H9 (cell line): ENCODE measurements at regions not wholly inside any gene's neighbourhood (a gene's known extent, or its start where the extent isn't known, plus 50 kb on each side); places are given as distances from the start of the nearest gene placed in this dataset.
"Not testable (repeated sequence)": the region's sequence is repeated elsewhere in the genome, so short reads cannot be mapped to it uniquely, and the experiment has no call there.

Source experiments
- DNase-seq: peaks from one replicate; pipeline ENCODE4 v3.0.0-alpha.2; 2017
- H2AFZ ChIP-seq: one replicate; pipeline ENCODE4 v1.6.1; 2013; ENCODE audit warnings: mild to moderate bottlenecking, low read length, control low read depth, moderate library complexity
- H2AK5ac ChIP-seq: 2 replicates; pipeline ENCODE4 v1.6.1; 2013; ENCODE audit warnings: low read length, control low read depth, mixed read lengths; ENCODE audit not compliant: insufficient read length
- H2BK120ac ChIP-seq: one replicate; pipeline ENCODE4 v1.6.1; 2013; ENCODE audit warnings: low read depth, mild to moderate bottlenecking, low read length, control low read depth, inconsistent platforms; ENCODE audit not compliant: poor library complexity, severe bottlenecking
- H2BK12ac ChIP-seq: 2 replicates; pipeline ENCODE4 v1.6.1; 2013; ENCODE audit warnings: low read length, control low read depth, mixed read lengths, low read depth; ENCODE audit not compliant: insufficient read length
- H2BK15ac ChIP-seq: 2 replicates; pipeline ENCODE4 v1.6.1; 2013; ENCODE audit warnings: low read depth, low read length, control low read depth
- H2BK20ac ChIP-seq: one replicate; pipeline ENCODE4 v1.6.1; 2013; ENCODE audit warnings: low read depth, mild to moderate bottlenecking, low read length, control low read depth, inconsistent platforms; ENCODE audit not compliant: poor library complexity, severe bottlenecking
- H2BK5ac ChIP-seq: 2 replicates; pipeline ENCODE4 v1.6.1; 2013; ENCODE audit warnings: low read length, control low read depth, mixed read lengths; ENCODE audit not compliant: insufficient read length
- H3K14ac ChIP-seq: 2 replicates; pipeline ENCODE4 v1.6.1; 2013; ENCODE audit warnings: low read length, control low read depth; ENCODE audit not compliant: insufficient read depth
- H3K18ac ChIP-seq: 2 replicates; pipeline ENCODE4 v1.6.1; 2013; ENCODE audit warnings: low read depth, mild to moderate bottlenecking, mixed read lengths, low read length, control low read depth; ENCODE audit not compliant: insufficient read length
- H3K23ac ChIP-seq: 2 replicates; pipeline ENCODE4 v1.6.1; 2013; ENCODE audit warnings: low read length, control low read depth, mixed read lengths, low read depth; ENCODE audit not compliant: insufficient read length
- H3K23me2 ChIP-seq: 2 replicates; pipeline ENCODE4 v1.6.1; 2013; ENCODE audit warnings: low read depth, mild to moderate bottlenecking, mixed read lengths, low read length, control low read depth; ENCODE audit not compliant: insufficient read length, poor library complexity, severe bottlenecking
- H3K27ac ChIP-seq: 2 replicates; pipeline ENCODE4 v1.5.1; 2013; ENCODE audit warnings: low read length, control low read depth, mixed read lengths, low read depth; ENCODE audit not compliant: insufficient read length
- H3K27me3 ChIP-seq: 2 replicates; pipeline ENCODE4 v1.6.1; 2013; ENCODE audit warnings: low read length, control low read depth, inconsistent platforms; ENCODE audit not compliant: insufficient read depth
- H3K4ac ChIP-seq: 2 replicates; pipeline ENCODE4 v1.6.1; 2013; ENCODE audit warnings: low read depth, mild to moderate bottlenecking, control low read depth, inconsistent platforms, low read length, moderate library complexity
- H3K4me1 ChIP-seq: 2 replicates; pipeline ENCODE4 v1.6.1; 2013; ENCODE audit warnings: low read length, control low read depth, inconsistent platforms; ENCODE audit not compliant: insufficient read depth
- H3K4me2 ChIP-seq: 2 replicates; pipeline ENCODE4 v1.6.1; 2013; ENCODE audit warnings: low read length, control low read depth, mixed read lengths; ENCODE audit not compliant: insufficient read length, insufficient read depth
- H3K56ac ChIP-seq: 2 replicates; pipeline ENCODE4 v1.6.1; 2013; ENCODE audit warnings: low read depth, mild to moderate bottlenecking, mixed read lengths, low read length, control low read depth; ENCODE audit not compliant: insufficient read length
- H3K79me1 ChIP-seq: 2 replicates; pipeline ENCODE4 v1.6.1; 2013; ENCODE audit warnings: low read depth, mild to moderate bottlenecking, moderate library complexity, low read length, control low read depth, inconsistent platforms; ENCODE audit not compliant: insufficient read depth, poor library complexity, severe bottlenecking
- H3K79me2 ChIP-seq: 2 replicates; pipeline ENCODE4 v1.6.1; 2013; ENCODE audit warnings: low read length, control low read depth, inconsistent platforms; ENCODE audit not compliant: insufficient read depth
- H3K9ac ChIP-seq: 2 replicates; pipeline ENCODE4 v1.6.1; 2013; ENCODE audit warnings: low read length, control low read depth, mixed read lengths; ENCODE audit not compliant: insufficient read length; ENCODE audit errors: extremely low read depth
- H3K9me3 ChIP-seq: one replicate; pipeline ENCODE4 v1.6.1; 2013; ENCODE audit warnings: low read depth, low read length, inconsistent platforms; ENCODE audit not compliant: control insufficient read depth
- H3T11ph ChIP-seq: one replicate; pipeline ENCODE4 v1.6.1; 2013; ENCODE audit warnings: mild to moderate bottlenecking, low read length, control low read depth, inconsistent platforms
- H4K20me1 ChIP-seq: one replicate; pipeline ENCODE4 v1.6.1; 2013; ENCODE audit not compliant: control insufficient read depth, insufficient read length, insufficient read depth
- H4K5ac ChIP-seq: 2 replicates; pipeline ENCODE4 v1.6.1; 2013; ENCODE audit warnings: low read depth, mild to moderate bottlenecking, mixed read lengths, low read length, control low read depth; ENCODE audit not compliant: insufficient read length
- H4K8ac ChIP-seq: replicated peaks from 2 replicates; pipeline ENCODE4 v1.6.1; 2013; ENCODE audit warnings: low read length, control low read depth, mixed read lengths, low read depth; ENCODE audit not compliant: insufficient read length
- H4K91ac ChIP-seq: 2 replicates; pipeline ENCODE4 v1.6.1; 2013; ENCODE audit warnings: low read depth, mild to moderate bottlenecking, moderate library complexity, mixed read lengths, low read length, control low read depth; ENCODE audit not compliant: insufficient read length
- H3K27ac Mint-ChIP-seq, 3 experiments: 2 replicates in 2 of 3; 3 replicates in 1 of 3; pipeline ENCODE4 v1.8.0; 2020 to 2021; ENCODE audit warnings: mixed read lengths in 3 of 3, mild to moderate bottlenecking in 1 of 3, moderate library complexity in 1 of 3
- H3K27me3 Mint-ChIP-seq: 2 replicates; pipeline ENCODE4 v1.8.0; 2021; ENCODE audit warnings: low read depth, mild to moderate bottlenecking, moderate library complexity, mixed read lengths
- H3K36me3 Mint-ChIP-seq, 3 experiments: 2 replicates in 2 of 3; 3 replicates in 1 of 3; pipeline ENCODE4 v1.8.0; 2020 to 2021; ENCODE audit warnings: low read depth in 3 of 3, mixed read lengths in 3 of 3; ENCODE audit not compliant: insufficient read depth in 1 of 3
- H3K4me1 Mint-ChIP-seq, 2 experiments: 2 replicates each; pipeline ENCODE4 v1.8.0; 2020; ENCODE audit warnings: mixed read lengths in 2 of 2
- H3K4me3 Mint-ChIP-seq, 2 experiments: 2 replicates in 1 of 2; 3 replicates in 1 of 2; pipeline ENCODE4 v1.8.0; 2020 to 2021; ENCODE audit warnings: mild to moderate bottlenecking in 2 of 2, mixed read lengths in 2 of 2, moderate library complexity in 1 of 2
- H3K9me3 Mint-ChIP-seq, 2 experiments: 2 replicates in 1 of 2; 3 replicates in 1 of 2; pipeline ENCODE4 v1.8.0; 2020; ENCODE audit warnings: mild to moderate bottlenecking in 2 of 2, mixed read lengths in 2 of 2, moderate library complexity in 1 of 2
- WGBS: extraction: QIAGEN DNeasy Blood & Tissue Kit; methylation state at CpG from one replicate; pipeline ENCODE4 v1.1.7; 2013; ENCODE audit warnings: missing lambda C conversion rate, low lambda C conversion rate, mixed read lengths; ENCODE audit not compliant: insufficient read length; ENCODE audit errors: extremely low coverage; 5-methylcytosine and 5-hydroxymethylcytosine counted together

DNA sequence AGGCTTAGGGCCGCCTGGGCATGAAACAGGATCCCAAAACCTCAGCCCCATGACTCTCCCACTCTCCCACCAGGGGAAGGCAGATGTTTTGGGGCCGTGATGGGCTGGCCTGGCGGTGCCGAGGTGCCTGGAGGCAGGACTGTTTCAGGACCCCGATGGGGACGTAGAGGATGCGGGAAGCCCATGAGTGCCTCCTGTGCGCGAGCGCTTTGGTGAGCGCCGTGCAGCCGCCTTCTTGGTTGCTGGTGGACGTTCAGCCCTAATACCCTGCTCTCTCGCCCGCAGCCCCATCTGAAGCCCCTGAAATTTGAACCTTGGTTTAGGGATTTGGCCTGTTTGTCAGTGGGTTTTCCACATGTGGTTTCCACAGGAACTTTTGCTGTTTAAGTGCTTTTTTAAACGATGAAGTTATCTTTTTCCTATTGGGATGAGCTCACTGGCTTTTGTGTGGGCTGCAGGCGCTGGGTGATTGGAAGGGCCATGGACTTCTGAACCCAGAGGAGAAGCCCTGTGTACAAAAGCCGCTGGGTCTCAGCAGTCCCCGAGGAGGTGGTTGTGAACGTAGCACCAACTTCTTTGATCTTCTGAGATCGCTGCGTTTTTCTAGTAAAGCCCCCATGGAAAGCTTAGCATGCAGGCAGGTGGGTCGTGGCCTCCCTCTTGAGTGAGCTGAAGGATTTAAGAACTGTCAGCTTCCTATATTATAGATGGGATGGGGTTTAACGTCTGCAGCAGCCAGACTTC, 145.7 kb downstream of the NPIPB11 start:
- not testable (repeated sequence) for H3K27ac ChIP-seq, H3K27me3 Mint-ChIP-seq, H4K5ac ChIP-seq, H2BK15ac ChIP-seq, H3K23ac ChIP-seq, H3K4me2 ChIP-seq, H3K23me2 ChIP-seq, H3K9ac ChIP-seq, H3K4ac ChIP-seq, H3K4me3 Mint-ChIP-seq, H4K20me1 ChIP-seq, H2AFZ ChIP-seq, H2AK5ac ChIP-seq, H3K27me3 ChIP-seq, H3K14ac ChIP-seq, H4K91ac ChIP-seq, H3K9me3 ChIP-seq, H2BK20ac ChIP-seq, H3K79me2 ChIP-seq, H3K9me3 Mint-ChIP-seq, H3K27ac Mint-ChIP-seq, H3K4me1 ChIP-seq, H3K18ac ChIP-seq, H3K79me1 ChIP-seq, H2BK12ac ChIP-seq, H3K56ac ChIP-seq, DNase-seq, H4K8ac ChIP-seq, H3T11ph ChIP-seq, H2BK120ac ChIP-seq, H3K36me3 Mint-ChIP-seq, H2BK5ac ChIP-seq
- peaks cover 0 to 14% of the 10 kb centered on the region in 2 experiments; a peak in 3 of 4 replicates for H3K4me1 Mint-ChIP-seq
- WGBS: no CpG with 5 or more reads among the region's 25 CpGs

DNA sequence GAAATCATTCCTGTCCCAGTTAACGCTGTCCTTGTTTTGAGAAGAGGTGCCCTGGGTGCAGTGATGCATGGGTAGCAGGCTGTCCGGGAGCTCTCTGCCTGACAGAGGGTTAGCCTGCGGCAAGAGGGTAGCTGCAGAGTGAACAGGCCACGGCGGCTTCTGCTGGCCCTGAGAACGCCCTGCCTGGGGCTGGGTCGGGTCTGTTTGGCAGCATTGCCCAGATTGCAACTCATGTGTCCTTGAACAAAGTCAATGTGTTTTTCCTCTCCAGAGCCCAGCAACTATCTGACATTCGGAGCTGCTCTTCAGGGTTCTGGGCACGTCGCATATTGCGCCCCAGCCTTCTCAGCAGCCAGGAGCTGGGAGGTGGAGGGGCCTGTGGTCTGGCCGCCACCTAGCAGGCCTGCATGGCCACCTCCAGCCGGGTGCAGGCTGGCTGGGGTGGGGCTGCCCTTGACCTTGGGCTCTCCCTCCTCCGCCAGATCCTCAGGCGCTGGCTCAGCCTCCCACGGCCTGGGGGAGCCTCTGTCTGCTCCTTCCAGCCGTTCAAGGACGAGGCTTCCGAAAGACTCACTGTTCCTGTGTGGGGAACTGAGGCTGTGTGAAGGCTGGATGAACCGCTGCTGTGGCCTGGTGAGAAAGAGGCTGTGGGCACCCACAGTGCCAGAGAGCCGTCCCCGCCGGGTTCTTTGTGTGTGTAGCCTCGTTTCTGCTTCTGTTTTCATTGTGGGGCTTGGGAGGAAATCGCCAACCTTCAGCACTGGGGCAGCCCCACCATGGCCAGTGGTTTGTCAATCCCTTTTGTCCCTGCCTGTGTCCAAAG, 146.7 kb downstream of the NPIPB11 start:
- not testable (repeated sequence) for H4K8ac ChIP-seq, H3K23me2 ChIP-seq, H3K79me2 ChIP-seq, H3K56ac ChIP-seq, H4K20me1 ChIP-seq, H3K4me1 ChIP-seq, DNase-seq, H3K18ac ChIP-seq, H3K4me3 Mint-ChIP-seq, H4K5ac ChIP-seq, H3K79me1 ChIP-seq, H3K4ac ChIP-seq, H3K14ac ChIP-seq, H3T11ph ChIP-seq, H2BK20ac ChIP-seq, H3K9ac ChIP-seq, H3K27me3 ChIP-seq, H3K27ac ChIP-seq, H3K27ac Mint-ChIP-seq, H3K36me3 Mint-ChIP-seq, H2BK12ac ChIP-seq, H2BK120ac ChIP-seq, H2BK15ac ChIP-seq, H3K9me3 ChIP-seq, H4K91ac ChIP-seq, H2AK5ac ChIP-seq, H3K4me2 ChIP-seq, H3K23ac ChIP-seq, H3K9me3 Mint-ChIP-seq, H3K27me3 Mint-ChIP-seq, H2BK5ac ChIP-seq, H2AFZ ChIP-seq
- peaks cover 0 to 15% of the 10 kb centered on the region in 2 experiments; a peak in 3 of 4 replicates for H3K4me1 Mint-ChIP-seq
- no CpG with 5 or more reads among the region's 25 CpGs for WGBS
